Adrenal gland (tissue), 5 donors: ENCODE measurements at regions not wholly inside any gene's neighbourhood (a gene's known extent, or its start where the extent isn't known, plus 50 kb on each side); places are given as distances from the start of the nearest gene placed in this dataset.
"Not testable (repeated sequence)": the region's sequence is repeated elsewhere in the genome, so short reads cannot be mapped to it uniquely, and the experiment has no call there.

Experiments
- CTCF ChIP-seq, 6 experiments: fragments of 450-650 bp in 4 of 6; fragments of 200-600 bp in 2 of 6; sonication (generic) in 1 of 6; IDR thresholded peaks; 1 replicate in 5 of 6; 2 replicates in 1 of 6; pipeline versions ENCODE4 v1.5.1 to v1.8.0; 2016 to 2021; ENCODE audit warnings: antibody characterized with exemption in 6 of 6, mild to moderate bottlenecking in 2 of 6, moderate library complexity in 1 of 6
- POLR2A ChIP-seq, 2 donors: fragments of 450-650 bp; IDR thresholded peaks; one replicate each; pipeline ENCODE4 v1.6.1; 2017; ENCODE audit warnings: antibody characterized with exemption in 2 of 2, mild to moderate bottlenecking in 2 of 2, moderate library complexity in 1 of 2
- donor health status: DM: no; HTN: no; CAD: no.

GRCh38 chr10:109595356-109595755 is 328.0 kb downstream of the XPNPEP1 start:
- not testable (repeated sequence) for TF ChIP-seq CTCF, POLR2A (IDR thresholded peaks at IDR 0.05)
